Panc1 (cell line): ENCODE measurements at regions not wholly inside any gene's neighbourhood (a gene's known extent, or its start where the extent isn't known, plus 50 kb on each side); places are given as distances from the start of the nearest gene placed in this dataset.

Source experiments
- CTCF ChIP-seq: fragments of 450-650 bp; IDR thresholded peaks from 2 replicates; pipeline ENCODE4 v1.5.1; 2017; ENCODE audit warnings: mild to moderate bottlenecking
- TCF7L2 ChIP-seq: IDR thresholded peaks from 2 replicates; pipeline ENCODE4 v1.6.1; 2011; ENCODE audit warnings: mild to moderate bottlenecking, low read depth, low read length, inconsistent platforms

DNA sequence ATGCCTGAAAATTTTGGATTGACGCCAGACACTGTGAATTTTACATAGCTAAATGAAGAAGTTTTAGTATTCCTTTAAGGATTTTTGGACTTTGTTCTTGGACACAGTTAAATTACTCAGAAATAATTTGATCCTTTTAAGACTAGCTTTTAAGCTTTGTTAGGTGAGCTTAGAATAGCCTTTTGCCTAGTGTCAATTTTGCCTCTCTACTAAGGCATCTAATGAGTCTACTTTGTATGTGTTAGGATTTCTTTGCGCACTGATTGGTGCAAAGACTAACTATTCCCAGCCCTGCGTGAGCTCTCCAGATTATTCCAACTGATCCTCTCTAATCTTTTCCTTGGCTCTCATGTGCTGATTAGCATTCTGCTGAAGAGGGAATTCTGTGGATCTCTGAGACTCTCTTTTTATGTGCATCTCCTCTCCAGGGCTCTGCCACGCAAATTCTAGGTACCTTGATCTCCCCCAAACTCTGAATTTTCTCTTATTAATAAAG lies 128.1 kb upstream of the BCL9 start:
- TF ChIP-seq TCF7L2 (no peak), CTCF (no peak)
